ENCODE measurements at regions not wholly inside any gene's neighbourhood (a gene's known extent, or its start where the extent isn't known, plus 50 kb on each side); places are given as distances from the start of the nearest gene placed in this dataset.

DNA sequence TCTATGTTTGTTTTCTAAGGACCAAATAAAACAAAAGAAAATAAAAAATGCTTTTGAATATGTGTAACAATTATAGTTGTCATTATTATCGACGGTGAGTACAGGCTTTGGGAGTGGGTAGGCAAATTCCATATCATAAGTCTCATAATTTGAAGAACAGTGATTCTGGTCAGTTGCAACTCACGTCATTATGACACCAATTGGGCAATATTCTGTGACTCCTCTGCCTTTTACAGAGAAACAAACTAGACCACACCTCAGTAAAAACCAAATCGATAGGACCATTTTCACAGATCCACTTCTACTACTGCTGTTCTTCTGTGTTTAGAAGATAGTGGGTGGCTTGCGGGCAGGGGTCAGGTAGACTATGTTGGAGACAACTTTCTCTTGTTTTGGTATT, 250.1 kb downstream of the C4orf33 start:
- no peak for DNase-seq (ENCODE audit: low read depth)

DNA sequence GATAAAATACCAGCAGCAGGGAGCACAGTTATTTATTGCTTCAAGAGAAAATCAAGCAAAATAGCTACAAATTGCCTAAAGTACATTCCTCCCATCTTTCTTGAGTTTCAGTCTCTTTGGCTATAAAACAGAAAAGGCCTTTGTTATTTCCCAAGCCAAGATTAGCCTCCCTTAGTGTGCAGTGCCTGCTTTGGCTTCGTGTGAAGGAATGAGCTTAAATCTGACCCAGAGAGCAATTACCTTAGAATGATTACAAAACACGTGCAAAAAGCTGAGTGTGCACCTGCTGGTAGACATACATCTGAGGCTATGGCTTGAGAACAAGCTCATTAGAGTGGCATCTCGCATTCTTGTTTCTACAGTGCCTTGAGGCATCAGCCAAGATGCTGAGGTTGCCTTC, 250.8 kb downstream of the C4orf33 start:
- DNase-seq (ENCODE audit: low read depth): no peak

- no peak for DNase-seq (ENCODE audit: low read depth)
Measured at GRCh38 chr4:129350834-129351721, 255.1 kb downstream of the C4orf33 start.

DNA sequence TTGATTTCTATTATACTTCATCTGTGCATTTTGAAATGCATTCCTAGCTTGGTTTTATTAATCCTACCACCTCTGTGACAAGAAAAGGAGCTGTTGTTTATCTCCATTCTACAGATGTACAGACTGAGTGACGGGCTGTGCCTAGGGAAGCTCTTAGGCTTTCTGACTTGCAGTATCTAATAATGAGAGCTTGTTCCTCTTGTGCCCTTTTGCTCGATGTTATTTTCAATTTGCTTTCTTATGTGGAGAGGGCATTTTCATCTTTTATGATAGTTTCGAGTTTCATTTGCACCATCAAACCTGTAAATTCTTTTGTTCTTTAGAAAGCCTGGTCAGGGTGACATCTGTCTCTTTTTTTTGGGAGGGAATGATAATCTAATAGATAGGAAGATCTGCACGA, 256.5 kb downstream of the C4orf33 start:
- no peak for DNase-seq (ENCODE audit: low read depth)

DNA sequence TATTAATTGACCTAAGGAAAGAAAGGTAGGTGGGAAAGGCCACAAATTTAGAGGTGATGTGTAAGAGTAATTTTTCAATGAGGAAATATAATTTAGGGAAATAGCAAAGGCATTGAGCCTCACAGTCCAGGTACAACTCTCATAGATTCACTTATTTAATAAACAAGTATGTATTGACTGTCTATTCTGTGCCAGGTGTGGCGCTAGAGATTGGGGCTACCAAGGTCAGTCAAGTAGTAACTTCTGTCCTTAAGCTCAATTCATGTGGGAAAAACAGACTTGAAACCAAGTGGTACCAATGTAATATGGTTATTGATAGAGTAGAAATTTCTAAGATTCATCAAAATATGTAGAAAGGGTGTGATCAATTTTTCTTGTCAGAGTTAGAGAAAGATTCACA, 257.5 kb downstream of the C4orf33 start:
- DNase-seq (ENCODE audit: low read depth): no peak

GRCh38 chr4:129355031-129355430, 259.1 kb downstream of the C4orf33 start:
- no peak for DNase-seq (ENCODE audit: low read depth)

GRCh38 chr4:129355516-129355915, 259.6 kb downstream of the C4orf33 start:
- no peak for DNase-seq (ENCODE audit: low read depth)

DNA sequence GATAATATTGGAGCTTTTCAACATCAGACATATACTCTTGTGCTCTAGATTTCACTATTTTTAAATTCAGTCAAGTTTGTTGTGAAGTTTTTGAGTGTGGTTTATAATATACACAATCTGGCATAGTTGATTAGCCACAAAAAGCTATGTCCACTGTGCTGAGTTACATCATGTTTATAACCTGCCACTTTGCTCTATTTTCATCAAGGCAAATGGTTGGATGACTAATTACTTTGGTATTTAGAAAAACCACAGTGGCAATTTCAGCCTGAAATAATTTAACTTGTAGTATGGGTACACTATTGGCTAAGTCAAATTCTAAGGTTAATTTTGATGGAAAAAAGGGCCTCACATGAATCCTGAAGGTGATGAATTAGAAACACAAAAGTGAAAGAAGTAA, 262.6 kb downstream of the C4orf33 start:
- DNase-seq (ENCODE audit: low read depth): peak; percentile 69

- no peak for DNase-seq (ENCODE audit: low read depth)
Measured at GRCh38 chr4:129359461-129359860, 263.5 kb downstream of the C4orf33 start.

- DNase-seq (ENCODE audit: low read depth): peak; percentile 79
Measured at GRCh38 chr4:129362691-129363274, 266.8 kb downstream of the C4orf33 start.

DNA sequence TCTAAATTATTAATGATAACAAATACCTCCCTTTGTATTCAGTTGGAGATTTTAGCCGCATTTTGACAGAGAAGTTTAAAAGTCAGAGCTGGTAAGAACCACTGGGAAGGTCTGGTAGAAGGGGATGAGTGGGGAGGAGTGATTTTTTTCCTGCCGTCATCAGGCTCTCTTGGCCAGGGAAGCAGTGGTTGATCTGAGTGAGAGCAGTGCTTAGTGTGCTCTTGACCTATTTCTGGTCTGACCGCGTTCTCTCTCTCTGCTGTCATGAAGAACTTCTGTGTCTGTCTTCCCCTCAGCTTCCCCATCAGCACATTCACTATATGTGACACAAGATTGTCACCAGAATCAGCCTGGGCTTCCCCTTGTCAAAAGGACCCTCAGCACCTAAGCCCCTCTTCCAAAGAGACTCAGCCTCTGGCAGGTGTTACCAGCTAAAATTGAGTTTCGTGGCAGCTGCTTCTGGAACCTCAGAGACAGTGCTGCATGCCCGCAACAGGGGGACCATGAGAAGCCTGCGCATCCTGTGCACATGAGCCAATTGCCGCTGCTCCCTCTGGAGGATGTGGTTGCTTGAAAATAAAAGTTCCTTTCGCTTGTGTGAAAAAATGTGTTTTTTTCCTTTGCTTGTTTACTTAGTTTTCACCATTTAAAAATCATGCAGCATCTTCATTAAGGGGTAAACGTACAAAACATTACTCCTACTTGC, 268.9 kb downstream of the C4orf33 start:
- DNase-seq (ENCODE audit: low read depth): no peak

- DNase-seq (ENCODE audit: low read depth): no peak
Measured at GRCh38 chr4:129369361-129370010, 273.5 kb downstream of the C4orf33 start.

DNA sequence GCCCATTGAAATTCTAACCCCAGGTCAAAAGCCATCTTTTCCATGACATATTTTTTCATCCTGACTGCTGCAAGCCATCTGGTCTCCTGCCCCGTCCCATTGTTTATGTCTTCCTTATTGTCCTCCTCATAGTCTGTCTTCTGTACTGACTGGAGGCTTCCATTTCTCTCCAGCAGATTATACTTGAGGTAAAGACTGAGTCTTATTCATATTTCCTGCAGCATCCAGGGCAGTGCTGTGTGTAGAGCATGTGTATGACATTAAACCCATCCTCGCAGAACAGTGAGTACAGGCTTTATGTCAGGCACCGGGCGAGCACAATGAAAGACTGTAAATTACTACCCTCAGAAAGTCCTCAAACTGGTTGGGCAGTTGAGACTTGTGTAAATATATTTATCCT, 275.1 kb downstream of the C4orf33 start:
- no peak for DNase-seq (ENCODE audit: low read depth)

DNA sequence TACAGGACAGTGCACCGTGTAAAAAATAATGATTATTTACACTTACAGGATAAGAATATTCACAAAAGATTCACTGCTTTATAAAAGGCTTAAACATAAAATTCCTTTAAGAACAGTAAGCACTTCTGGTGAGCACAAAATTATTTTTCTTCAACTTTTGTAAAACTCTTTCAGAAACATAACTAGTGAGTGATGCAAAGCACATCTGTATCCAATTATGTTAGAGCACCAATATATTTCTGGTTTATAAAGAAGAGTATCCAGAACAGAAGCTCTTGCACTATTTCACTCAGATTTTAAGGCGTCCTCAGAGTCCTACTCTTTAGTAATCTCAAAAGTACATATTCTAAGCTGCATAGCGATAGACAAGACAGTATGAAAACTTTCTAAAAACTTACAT, 276.0 kb downstream of the C4orf33 start:
- DNase-seq (ENCODE audit: low read depth): no peak

DNA sequence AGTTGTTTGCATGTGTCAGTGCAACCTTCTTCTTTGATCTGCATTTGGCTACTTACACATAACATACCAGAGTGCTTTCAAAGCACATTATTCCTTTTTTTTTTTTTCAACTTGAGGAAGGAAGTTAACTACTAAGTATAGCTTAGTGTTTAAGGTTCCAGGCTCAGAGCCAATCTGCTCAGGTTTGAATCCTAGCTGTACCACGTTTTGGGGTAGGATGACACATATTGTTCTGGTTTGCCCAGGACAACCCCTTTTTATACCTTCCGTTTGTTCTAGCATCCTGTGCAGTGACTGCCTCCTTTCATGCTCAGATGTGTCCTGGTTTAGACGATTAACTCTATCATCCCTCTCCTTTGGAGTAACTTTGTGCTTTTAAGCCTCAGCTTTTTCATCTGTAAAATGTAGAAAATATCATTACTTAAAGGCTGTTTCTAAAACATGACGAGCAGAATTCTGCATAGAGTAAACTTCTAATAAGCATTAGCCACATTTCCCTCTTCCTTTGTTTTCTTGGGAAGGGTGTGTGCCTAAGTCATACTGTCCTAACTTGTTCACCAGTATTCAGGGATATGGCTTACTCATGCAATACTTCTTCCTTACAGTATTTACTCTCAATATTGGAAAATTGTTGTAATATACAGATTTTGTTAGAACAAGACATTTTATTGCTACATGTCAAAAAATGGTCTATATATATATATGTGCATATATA, 281.3 kb downstream of the C4orf33 start:
- DNase-seq (ENCODE audit: low read depth): no peak

DNA sequence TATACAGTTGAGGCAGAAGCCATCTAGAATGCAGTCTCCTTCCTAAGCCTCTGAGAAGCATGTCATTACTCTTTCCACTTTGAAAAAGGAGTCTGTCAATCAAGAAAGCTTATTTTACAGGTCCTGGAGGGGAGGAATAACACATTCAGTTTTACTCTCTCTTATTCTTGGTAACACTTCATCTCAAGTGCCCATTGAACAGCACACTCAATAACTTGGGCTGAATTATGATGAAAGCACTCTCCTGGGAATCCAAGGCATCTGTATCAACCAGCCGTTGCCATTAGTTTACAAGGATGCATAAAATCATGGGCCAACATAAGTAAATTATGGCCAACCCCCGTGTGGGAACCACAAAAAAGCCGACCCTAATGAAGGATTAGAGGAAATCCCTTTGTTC, 282.4 kb downstream of the C4orf33 start:
- no peak for DNase-seq (ENCODE audit: low read depth)

GRCh38 chr4:129379429-129379828, 283.5 kb downstream of the C4orf33 start:
- DNase-seq (ENCODE audit: low read depth): no peak

DNA sequence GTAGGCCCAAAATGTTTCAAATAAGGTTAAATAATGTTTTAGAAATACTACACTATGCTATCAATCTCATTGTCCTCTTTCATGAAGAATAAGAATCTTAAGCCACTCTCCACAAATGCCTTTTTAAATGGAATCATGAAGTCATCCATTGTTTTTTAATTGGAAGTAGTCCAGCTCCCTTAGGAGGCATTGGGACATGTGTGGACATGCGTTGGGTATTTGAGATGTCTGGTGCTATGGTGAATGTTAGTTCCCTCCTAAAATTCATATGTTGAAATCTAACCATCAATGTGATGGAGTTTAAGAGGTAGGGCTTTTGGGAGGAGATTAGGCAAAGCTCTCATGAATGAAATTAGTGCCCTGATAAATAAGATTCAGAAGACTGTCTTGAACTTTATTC, 289.0 kb downstream of the C4orf33 start:
- DNase-seq (ENCODE audit: low read depth): no peak

GRCh38 chr4:129387666-129388065, 291.7 kb downstream of the C4orf33 start:
- DNase-seq (ENCODE audit: low read depth): no peak

GRCh38 chr4:129393976-129394375, 298.0 kb downstream of the C4orf33 start:
- DNase-seq (ENCODE audit: low read depth): no peak

GRCh38 chr4:129394635-129395034, 298.7 kb downstream of the C4orf33 start:
- DNase-seq (ENCODE audit: low read depth): no peak

Data from myocyte (in vitro differentiated cells).